ENCODE measurements at regions not wholly inside any gene's neighbourhood (a gene's known extent, or its start where the extent isn't known, plus 50 kb on each side); places are given as distances from the start of the nearest gene placed in this dataset.
A peak's percentile ranks its signal among the peaks of the same experiment; 100 is the strongest.

DNA sequence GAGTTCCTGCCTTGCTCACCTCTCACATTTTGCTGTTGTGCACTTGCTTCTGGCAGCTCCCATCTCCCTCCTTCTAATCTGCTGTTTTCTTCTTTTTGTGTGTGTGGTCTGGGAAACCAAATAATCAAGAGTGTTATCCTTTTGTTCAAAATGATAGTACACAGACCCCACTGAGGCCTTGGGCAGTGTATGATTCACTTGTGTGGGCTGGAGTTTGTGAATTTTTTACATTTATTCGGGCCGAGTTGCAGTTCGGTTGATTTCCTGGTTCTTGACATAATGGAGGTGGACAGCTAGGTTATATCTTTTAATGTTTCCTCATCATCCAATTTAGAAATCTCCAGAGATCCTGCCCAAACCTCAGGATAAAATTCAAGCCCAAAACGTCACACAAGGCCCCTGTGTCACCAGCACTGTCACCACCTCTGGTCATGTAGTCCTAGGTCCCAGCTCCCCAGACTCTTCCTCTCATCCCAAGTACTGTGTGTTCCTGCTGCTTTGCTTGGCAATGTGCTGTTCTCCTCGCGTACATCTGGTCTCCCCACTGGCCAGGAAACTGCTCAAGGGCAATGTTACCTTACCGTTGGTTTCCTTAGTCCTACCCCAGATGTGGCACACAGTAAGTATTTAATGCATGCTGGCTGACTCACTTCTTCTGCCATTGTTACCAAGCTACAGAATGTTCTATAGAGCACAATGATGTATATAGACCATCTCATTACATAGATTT, 55.7 kb upstream of the PHACTR2 start:
- DNase-seq = no peak

DNA sequence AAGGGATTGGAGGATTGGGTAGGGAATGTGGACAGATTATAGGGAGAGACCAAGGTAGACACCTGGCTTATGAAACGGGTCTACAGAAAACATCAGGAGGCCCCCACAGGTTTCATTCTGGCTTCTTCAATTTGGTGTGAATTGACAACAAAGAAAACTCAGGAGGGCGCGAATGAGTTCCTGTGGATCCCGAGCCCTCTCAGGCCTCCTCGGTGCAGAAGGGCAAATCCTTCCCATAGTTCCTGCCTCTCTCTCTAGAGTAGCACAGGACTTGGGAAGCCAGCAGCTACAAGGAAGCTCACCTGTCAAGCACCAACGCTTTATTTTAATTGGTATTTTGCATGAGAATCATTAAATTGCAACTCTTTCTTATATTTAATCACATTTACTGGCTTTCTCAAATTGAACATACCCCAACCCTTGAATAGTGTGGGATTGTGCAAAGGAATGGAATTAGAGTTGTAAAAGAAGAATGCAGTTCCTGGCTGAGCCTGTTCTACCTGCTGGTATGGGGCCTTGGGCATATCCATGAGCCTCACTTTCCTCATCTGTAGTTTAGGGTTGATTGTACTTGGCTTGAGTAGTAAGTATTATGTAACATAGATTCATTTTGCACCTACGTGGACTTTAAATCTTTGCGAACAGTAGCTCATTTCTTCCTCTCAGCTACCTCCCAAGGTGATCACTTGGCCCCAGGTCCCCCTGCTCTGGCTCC, 56.4 kb upstream of the PHACTR2 start:
- no peak for DNase-seq

DNA sequence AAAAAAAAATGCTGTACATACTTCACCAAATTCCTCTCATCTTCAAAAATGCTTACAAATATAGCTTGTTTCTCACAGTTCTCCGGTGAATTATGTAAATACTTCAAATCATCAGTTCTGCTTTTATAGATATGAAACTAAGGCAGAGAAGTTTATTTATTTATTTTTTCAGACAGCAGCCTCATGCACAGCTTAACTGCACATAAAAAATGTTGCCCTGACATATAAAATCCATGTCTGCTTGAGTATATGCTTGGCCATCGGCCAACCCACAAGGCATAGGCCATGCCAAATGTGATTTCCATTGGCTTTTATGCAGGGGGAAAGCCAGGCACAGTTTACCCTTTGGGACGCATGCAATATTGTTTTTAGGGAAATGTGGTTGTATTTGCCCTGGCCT, 57.3 kb upstream of the PHACTR2 start:
- no peak for DNase-seq

DNA sequence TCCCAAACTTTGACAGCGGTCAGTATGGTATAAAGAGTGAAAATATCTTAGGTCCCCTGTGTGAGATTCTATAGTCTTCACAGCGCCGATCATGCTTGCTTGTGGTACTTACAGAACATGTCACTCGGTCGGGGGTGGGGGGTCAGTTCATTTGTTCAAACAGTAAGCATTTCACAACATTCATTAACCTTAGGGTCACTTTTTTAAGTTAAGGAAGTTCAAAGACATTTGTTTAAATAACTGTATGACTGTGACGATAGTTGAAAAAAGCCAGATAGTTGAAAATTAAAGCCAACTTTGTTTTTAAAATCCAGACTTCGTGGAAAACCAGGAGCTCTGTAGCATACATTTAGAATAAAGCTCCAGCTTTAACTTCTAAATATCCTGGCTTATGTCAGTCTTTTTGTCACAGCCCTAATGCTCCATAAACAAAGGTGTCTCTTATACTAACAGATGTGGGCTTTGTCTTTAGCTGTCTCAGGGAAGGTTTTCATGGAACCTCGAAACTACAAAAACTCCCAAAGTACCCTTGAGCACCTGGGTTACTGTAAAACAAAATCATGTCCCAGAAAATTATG, 57.9 kb upstream of the PHACTR2 start:
- DNase-seq = no peak

DNA sequence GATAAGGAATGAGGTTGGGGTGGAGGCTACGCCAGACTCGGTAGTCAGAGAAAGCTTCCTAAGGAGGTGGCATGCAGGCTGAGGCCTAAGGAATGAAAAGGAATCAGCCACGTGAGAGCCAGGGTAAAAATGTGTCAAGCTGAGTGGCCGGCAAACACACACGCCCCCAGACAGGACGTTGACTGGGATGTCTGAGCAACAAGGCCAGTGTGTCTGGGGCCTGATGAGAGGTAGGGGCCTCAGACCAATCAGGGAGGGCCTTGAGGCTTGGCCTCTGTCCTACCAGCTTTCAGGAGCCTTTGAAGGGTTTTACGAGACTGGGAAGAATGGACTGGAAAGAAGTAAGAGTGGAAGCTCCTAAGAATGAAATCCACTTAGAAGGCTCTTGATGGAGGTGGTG, 61.0 kb upstream of the PHACTR2 start:
- DNase-seq = no peak

DNA sequence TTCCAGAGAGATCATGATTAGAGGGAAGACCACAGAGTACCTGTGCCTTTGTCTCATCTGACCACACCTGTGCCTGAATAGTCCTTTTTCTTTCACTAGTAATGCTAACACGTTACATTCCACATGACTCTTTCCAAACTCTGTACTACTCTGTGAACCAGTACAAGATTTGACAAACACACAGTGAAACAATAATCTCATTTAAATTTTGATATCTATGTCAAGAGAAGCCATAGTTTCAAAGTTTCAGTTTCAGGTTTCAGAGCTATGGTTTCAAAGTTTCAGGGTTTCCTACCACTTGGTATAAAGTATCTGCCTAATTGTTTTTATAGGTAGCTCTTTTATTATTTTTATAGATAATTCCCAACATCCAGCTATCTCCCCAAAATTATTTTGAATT, 62.0 kb upstream of the PHACTR2 start:
- DNase-seq = no peak

DNA sequence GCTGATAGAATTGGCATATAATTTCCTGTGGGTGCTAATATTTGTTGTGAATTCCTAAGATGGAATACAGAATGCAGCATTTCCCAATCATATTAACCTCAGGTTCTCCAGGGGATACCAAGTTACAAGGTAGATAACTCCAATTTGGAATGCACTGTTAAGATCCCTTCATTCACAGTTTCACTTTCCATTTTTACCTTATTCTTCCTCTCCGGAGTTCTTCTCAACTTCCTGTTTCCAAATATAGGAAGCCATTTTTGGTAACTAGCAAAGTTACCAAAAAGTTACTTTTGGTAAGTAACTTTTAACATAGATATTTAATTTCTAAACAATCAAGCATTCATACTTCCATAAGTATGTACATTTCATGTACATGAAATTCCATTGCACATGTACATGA, 63.5 kb upstream of the PHACTR2 start:
- DNase-seq = no peak

DNA sequence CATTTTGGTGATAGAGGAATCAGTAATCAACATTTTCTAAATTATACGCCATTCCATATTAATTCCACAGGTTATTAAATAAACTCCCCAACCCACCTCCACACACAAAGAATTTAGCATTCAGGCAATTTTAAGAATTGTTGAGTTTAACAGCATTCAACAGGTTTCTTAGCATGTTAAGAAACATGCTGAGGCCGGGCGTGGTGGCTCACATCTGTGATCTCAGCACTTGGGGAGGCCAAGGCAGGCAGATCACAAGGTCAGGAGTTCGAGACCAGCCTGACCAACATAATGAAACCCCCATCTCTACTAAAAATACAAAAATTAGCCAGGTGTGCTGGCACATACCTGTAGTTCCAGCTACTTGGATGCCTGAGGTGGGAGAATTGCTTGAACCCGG, 64.0 kb upstream of the PHACTR2 start:
- DNase-seq = no peak

DNA sequence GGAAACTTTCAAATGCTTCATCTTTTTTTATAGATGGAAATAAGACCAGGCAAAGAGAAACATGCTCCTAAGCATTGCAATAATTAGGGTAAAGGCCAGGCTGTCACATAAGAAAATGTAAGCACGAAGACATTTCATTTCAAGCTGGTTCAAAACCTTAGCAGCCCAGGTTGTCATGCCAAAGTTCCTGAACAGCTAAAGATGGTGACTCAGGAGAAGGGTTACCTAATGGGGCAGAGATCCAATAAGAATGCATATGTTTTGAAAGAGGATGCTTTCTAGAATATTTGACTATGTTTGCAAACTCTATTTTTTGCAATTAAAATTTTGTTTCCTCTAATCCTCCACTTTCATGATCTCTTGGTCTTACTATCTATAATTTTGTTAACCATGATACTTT, 65.6 kb upstream of the PHACTR2 start:
- no peak for DNase-seq

DNA sequence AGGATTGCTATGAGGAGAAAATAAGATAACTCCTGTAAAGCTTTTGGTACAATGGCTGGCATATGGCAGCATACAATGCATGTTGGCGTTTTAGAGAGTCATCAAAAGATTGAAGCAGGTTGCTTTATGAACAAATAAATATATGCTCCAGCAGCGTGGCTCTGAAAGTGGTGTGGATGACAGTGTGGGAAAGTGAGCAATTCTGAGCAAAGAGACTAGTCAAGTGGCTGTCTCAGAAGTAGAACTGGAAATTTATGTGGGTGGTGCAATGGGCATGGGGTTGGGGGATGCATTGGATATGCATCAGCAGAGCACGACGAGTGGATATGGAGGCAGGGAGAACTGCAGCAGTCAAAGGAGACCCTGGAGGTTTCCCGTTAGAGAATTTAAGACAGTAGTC, 66.2 kb upstream of the PHACTR2 start:
- DNase-seq = peak in 1 of 2 experiments; percentile 24

DNA sequence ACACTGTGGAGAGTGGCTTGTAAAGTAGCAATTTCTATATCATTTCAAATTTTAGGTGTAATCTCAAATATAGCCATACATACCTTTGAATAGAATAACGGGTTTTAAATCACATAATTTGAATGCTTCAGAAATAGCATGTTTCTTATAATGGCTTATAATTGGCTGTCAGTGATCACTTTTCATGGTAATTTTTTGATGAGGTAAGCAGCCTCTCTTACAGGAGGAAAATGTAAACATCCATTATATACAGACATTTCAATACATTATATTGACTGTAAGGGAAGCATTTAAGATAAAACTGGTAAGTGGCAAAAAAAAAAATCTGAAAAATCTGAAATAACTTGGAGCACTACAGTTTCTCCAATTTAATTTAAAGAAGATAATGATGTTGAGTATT, 67.8 kb upstream of the PHACTR2 start:
- DNase-seq = no peak

DNA sequence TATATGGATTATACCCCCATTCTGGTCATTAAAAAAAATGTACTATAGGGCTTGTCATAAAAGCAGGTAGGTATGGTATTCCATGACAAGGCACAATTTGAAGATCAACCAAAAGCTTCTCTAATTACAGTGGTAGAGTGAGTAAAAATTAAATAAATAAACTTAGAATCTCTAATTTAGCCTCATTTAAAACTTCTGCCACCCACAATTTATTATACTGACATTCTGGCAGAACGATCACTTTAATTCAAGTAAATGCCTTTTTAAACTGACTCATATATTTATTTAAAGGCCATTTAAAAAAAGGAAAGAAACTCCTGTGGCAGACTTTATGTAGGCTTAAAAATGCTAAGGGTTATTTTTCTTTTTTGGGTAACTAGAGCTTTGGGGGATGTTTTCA, 68.3 kb upstream of the PHACTR2 start:
- no peak for DNase-seq

DNA sequence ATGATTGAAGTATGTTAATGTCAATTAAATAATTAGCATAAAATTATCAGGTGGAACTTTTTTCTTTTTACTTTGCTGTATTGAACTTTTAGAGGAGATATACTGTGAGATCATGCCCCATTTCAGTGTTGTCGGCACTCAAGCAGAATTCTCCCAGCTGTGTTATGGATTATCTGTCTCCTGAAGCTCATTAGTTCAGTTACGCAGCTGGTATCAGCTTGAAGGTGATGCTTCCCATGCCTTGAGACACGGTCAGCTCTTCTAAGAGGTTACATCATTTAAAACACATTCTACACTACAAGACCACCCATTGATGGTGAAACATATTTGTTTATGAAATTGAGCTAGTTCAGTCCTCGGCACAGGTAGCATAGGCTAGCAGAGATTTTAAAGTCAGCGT, 68.9 kb upstream of the PHACTR2 start:
- DNase-seq = no peak

DNA sequence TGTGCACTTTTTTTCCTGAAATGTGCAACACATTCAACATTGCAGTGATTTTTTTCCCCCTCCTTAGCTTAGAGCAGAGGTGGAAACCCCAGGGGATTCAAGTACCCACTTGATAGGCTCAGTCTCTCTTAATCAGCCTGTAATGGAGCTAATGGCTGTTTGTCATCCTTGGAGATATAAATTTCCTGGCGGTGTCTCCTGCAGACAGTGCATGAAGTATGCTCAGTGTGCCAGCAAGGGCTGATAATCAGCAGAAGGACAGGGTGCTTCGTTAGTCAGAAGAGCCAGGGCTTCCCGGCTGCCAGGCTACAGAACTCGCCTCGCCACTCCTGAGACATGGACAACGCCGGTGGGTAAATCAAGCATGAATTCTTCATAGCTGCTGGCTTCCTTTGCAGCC, 69.8 kb upstream of the PHACTR2 start:
- no peak for DNase-seq

DNA sequence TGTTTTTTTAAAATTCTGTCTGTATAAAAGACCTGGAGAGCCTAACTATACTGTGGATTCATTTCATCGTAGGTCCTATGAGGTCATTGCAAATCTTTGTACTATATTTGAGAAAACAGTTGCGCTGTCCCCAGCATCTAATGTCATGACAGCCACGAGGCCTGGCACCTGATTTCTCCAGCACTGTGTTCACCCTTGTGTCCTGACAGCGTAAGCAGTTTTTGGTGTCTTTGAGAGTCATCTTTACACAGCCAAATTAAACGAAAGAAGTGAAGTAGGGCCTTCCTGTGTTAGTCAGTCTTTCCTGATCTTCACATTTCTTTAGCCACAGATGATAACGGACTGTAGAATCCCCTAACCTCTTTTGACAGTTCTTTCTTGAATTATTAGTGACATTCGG, 70.6 kb upstream of the PHACTR2 start:
- no peak for DNase-seq

DNA sequence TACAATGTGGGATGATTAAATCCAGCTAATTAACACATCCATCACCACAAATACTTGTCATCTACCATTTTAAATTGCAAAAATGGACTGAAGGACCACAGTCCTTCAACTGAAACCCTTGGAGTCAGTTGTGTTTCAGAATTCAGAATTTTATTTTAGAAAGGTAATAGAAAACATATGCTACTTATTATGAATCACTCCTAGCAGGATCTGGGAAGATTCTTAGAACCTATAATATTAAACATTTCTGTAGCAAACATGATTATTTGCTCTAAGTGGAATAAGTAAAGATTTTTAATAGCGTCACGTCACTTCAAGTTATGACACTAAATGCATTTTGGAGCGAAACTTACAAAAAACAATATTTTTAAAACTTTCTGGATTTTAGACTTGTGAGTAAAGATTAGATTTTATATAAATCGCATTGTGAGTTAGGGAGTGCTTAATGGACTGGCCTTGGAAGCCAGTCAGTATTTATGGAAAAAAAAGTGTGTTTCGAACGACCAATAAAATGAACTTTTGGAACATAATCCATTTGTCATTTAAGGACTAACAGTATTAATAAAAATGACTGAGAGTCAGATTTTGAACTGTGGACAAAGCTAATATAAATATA, 71.8 kb upstream of the PHACTR2 start:
- no peak for DNase-seq

DNA sequence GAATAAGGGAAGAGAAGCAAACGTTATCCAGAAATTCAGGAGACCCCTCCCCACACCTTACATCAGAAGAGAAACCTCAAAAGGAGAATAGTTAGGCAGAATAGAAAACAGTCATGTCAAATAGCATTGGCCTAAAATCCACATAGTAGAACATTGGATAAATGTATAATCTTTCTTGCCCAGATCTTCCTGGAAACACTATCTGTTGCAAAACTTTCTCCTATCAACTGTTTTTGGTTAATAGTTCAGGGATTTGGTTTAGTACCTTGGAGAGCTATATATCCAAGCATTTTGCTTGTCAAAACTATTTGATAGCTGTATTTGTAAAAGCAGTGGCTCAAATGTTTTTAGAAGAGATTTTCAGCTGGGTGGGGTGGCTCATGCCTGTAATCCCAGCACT, 74.3 kb upstream of the PHACTR2 start:
- no peak for DNase-seq

DNA sequence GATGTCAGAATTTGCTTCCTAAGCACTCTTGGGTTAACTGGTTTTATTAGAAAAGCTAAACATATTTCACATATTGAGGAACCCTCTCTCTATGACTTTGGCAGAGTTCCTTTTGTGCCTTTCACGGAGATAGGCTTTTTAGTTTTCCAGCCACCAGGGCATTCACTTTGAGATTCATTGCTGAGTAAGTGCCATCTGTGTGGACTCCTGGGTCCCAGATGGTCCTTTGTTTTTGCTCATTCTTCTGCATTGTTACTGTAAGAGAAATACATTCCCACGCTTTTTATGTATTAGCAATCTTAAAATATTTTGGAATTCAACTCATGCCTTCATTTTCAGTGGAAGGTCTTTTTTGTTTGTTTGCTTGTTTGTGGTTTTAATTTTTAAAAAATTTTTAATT, 76.3 kb upstream of the PHACTR2 start:
- DNase-seq = no peak

DNA sequence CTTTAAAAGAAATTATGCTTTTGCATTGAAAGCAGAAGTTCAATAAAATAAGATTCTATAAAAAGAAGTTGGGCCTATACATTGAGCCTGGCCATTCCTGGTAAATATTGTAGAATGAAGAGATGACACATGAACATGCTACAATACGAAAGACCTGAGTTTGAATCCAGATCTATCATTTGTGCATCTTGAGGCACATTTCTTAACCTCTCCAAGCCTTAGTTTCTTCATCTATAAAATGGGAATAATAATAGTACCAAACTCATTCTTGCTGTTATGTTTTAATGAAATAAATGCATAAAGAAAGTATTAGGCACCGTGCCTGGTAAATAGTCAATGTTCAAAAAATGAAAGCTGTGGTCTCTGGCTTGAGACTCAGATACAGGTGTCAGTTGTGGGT, 76.9 kb upstream of the PHACTR2 start:
- DNase-seq = no peak

DNA sequence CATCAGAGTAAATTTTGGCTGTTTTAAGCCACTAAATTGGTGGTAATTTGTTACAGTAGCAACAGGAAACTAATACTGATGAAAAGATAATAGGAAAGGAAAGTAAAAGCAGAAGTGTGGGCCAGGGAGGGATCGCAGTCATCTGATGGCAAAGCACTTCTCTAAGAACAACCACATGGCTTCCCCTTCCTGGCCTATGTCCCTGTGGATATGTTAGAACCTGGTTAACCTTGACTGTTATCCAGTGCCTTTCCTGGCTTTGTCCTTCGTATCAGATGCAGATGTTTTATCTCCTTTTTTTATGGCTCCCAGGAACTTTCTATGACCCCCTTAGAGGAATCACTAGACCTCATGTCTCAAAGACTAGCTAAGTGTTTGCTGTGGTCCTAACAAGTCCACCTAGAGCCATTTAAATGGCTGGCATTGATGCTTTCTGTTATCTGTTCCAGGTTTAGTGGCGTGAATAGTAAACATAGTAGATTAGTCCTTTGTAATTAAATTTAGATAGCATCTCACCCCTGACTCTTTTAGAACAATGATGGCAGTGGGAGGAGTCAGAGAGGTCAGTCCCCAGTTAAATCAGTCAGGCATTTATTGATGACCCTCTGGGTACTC, 79.2 kb upstream of the PHACTR2 start:
- no peak for DNase-seq

DNA sequence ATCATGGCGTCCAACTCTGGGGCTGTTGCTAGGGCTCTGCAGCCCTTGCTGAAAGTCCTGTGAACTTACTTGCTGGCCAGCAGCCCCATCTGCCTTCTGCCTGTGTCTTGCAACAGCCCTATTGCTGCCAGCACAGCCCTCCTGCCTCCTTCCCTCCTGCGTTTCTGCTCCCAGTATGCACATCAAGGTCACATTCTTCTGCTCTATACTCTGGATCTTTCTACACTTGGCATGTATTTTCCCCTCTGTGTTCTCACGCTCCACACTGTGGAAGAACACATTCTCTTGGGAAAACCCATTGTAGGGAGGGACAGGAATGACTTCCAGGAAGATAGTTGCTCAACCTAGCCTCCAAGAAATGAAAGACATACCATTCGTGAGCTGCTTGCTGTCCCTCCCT, 80.9 kb upstream of the PHACTR2 start:
- DNase-seq = no peak

DNA sequence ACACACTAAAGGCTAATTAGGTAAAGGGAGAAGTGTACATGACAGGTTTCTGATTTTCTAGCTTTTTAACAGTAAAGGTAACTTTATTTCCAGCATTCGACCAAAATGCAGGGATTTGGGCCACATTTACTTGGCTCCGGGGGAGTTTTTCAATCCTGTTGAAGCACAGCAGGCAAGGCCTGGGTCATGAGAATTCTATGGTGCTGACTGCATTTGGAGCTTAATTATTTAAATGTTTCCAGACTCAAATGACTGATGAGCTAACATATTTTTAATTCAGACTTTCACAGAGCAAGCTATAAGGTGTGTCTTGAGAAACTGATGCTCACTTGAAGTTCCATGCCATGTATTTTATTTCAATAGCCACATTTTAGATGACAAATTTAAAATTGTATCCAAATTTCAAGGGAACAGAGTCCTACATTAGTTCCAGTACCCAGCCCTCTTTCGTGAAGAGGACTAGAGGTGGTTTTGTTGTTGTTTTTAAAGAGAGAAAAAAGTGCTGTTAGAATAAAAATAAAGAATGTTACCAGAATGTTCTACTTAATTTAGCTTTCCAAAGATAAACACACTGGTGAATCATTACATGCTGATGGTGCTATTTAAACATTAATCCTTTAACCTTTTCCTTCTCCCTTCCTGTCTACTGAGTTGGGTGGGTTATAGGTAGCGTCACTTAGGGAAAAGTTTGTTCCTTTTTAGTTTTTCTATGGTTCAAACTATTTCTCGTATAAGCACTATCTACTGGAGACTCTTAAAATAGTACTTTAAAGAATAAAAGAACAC, 82.3 kb upstream of the PHACTR2 start:
- no peak for DNase-seq

DNA sequence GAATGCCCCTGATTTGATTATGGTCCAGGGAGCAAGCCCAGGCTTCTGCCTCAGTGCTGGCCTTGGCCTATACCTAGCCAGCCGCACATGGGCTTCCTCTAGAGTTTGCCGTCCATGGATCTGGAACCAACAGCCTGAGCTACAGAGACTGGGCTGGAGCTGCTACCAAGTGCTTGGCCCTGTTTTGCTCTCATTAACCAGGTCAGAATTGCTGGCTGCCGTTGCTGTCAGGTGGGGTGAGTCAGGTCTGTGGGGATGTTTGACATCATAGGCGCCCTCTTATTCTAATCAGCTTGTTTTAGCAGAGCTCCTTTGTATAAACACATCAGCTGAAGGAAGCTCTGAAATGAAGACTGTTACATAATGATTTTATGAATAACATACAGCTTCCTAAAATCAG, 83.1 kb upstream of the PHACTR2 start:
- no peak for DNase-seq

All from activated CD4-positive, alpha-beta T cell treated with anti-CD3 and anti-CD28 coated beads, Interleukin-2, amount 50 U/mL, for 48 hours (primary cell).